Mesothelial cell of epicardium (in vitro differentiated cells): ENCODE measurements at regions not wholly inside any gene's neighbourhood (a gene's known extent, or its start where the extent isn't known, plus 50 kb on each side); places are given as distances from the start of the nearest gene placed in this dataset.

ENCODE experiments used
- DNase-seq, 2 experiments: peaks; one replicate each; pipeline ENCODE4 v3.0.0; 2021; ENCODE audit warnings: low spot score in 2 of 2; ENCODE audit not compliant: unreplicated experiment in 2 of 2
- H3K27ac Mint-ChIP-seq: 2 replicates; pipeline ENCODE4 v1.8.0; 2021; ENCODE audit warnings: mixed read lengths
- H3K27me3 Mint-ChIP-seq: 2 replicates; pipeline ENCODE4 v1.8.0; 2021; ENCODE audit warnings: low read depth, mixed read lengths
- H3K36me3 Mint-ChIP-seq: 2 replicates; pipeline ENCODE4 v1.8.0; 2021; ENCODE audit warnings: mixed read lengths
- H3K4me1 Mint-ChIP-seq: 2 replicates; pipeline ENCODE4 v1.8.0; 2021; ENCODE audit warnings: mixed read lengths
- H3K4me3 Mint-ChIP-seq: 2 replicates; pipeline ENCODE4 v1.8.0; 2021; ENCODE audit warnings: mild to moderate bottlenecking, moderate library complexity, mixed read lengths
- H3K9me3 Mint-ChIP-seq: 2 replicates; pipeline ENCODE4 v1.8.0; 2021; ENCODE audit warnings: mixed read lengths
- CTCF ChIP-seq: fragments of 200-600 bp; sonication (generic); IDR thresholded peaks from one replicate; pipeline ENCODE4 v1.5.0; 2021; ENCODE audit warnings: antibody characterized with exemption; ENCODE audit not compliant: unreplicated experiment

- DNase-seq, result peak in 1 of 2 experiments; percentile 32
- H3K27me3 Mint-ChIP-seq, result no peaks in the 10 kb centered on the region
Observed at GRCh38 chr2:129907256-129907998, 72.0 kb upstream of the RAB6C start.

GRCh38 chr2:129908721-129909373 lies 70.6 kb upstream of the RAB6C start:
- H3K36me3 Mint-ChIP-seq, result no peaks in the 10 kb centered on the region
- H3K27me3 Mint-ChIP-seq, result no peaks in the 10 kb centered on the region
- no peaks in the 10 kb centered on the region for H3K9me3 Mint-ChIP-seq
- peaks cover 14% of the 10 kb centered on the region for H3K4me1 Mint-ChIP-seq
- H3K27ac Mint-ChIP-seq, result no peak overlapping the region
- no peak for TF ChIP-seq CTCF
- peak in 1 of 2 experiments; percentile 7 for DNase-seq
- H3K4me3 Mint-ChIP-seq, result no peak overlapping the region

More at GRCh38 chr2:129907256-129907998, 72.0 kb upstream of the RAB6C start:
- Mint-ChIP-seq H3K4me3 (no peak overlapping the region), H3K4me1 (peaks cover 14% of the 10 kb centered on the region), H3K27ac (no peak overlapping the region), H3K36me3 (no peaks in the 10 kb centered on the region), H3K9me3 (no peaks in the 10 kb centered on the region)
- no peak for TF ChIP-seq CTCF

- peaks cover 14% of the 10 kb centered on the region for H3K4me1 Mint-ChIP-seq
- H3K27ac Mint-ChIP-seq, result no peak overlapping the region
- H3K4me3 Mint-ChIP-seq, result no peak overlapping the region
- H3K9me3 Mint-ChIP-seq, result no peaks in the 10 kb centered on the region
- H3K36me3 Mint-ChIP-seq, result no peaks in the 10 kb centered on the region
- no peak for TF ChIP-seq CTCF
- DNase-seq, result peak in 1 of 2 experiments; percentile 34
- no peaks in the 10 kb centered on the region for H3K27me3 Mint-ChIP-seq
Observed at GRCh38 chr2:129909651-129910418, 69.6 kb upstream of the RAB6C start.

GRCh38 chr2:129910446-129911362 lies 68.8 kb upstream of the RAB6C start:
- Mint-ChIP-seq H3K4me3 (no peak overlapping the region), H3K9me3 (no peaks in the 10 kb centered on the region), H3K36me3 (no peaks in the 10 kb centered on the region), H3K27me3 (no peaks in the 10 kb centered on the region), H3K27ac (no peak overlapping the region), H3K4me1 (peaks cover 14% of the 10 kb centered on the region)
- DNase-seq, result peak in 1 of 2 experiments; percentile 34
- no peak for TF ChIP-seq CTCF
